GM18951 (cell line): ENCODE measurements at regions not wholly inside any gene's neighbourhood (a gene's known extent, or its start where the extent isn't known, plus 50 kb on each side); places are given as distances from the start of the nearest gene placed in this dataset.
"Not testable (repeated sequence)": the region's sequence is repeated elsewhere in the genome, so short reads cannot be mapped to it uniquely, and the experiment has no call there.

Experiments
- POLR2A ChIP-seq: IDR thresholded peaks from 4 replicates; pipeline ENCODE4 v1.6.1; 2011; ENCODE audit warnings: mild to moderate bottlenecking; ENCODE audit not compliant: insufficient read length, insufficient read depth; ENCODE audit errors: extremely low read depth
- in situ Hi-C: fragments of 300-500 bp; cut with MboI; formaldehyde crosslinking; loops from one replicate; pipeline ENCODE4 v1.12.0; 2022; ENCODE audit warnings: low sequenced_read_pairs, mixed read lengths, inconsistent platforms; ENCODE audit not compliant: unreplicated experiment

- no peak for TF ChIP-seq POLR2A
- in situ Hi-C loops, result no loop called here
These were observed 68.3 kb upstream of the LYZL2 start for GRCh38 chr10:30697806-30698205.

GRCh38 chr10:30697221-30697620, 67.7 kb upstream of the LYZL2 start:
- in situ Hi-C loops, result not testable (repeated sequence)

- in situ Hi-C loops, result not testable (repeated sequence)
These were observed 67.0 kb upstream of the LYZL2 start for GRCh38 chr10:30696416-30697185.

- in situ Hi-C loops, result not testable (repeated sequence)
These were observed 66.1 kb upstream of the LYZL2 start for GRCh38 chr10:30695481-30696236.

GRCh38 chr10:30694518-30695228, 65.1 kb upstream of the LYZL2 start:
- no peak for TF ChIP-seq POLR2A
- in situ Hi-C loops, result no loop called here

DNA sequence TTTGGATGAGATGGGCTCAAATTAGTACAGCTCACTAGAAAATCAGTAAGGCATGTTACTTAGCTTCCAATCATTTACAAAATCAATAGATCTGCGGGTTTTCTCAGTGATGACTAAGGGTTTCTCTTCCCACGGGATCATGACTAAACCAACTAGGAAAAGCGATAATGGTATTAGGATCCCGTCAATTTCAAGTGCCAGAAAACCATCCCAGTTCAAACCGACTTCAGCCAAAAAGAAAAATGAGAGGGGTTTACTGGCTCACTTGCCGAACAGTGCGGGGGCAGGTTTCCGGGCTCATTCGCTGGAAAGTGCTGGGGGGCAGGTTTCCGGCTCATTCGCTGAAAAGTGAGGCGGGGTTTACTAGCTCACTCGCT, 62.1 kb upstream of the LYZL2 start:
- no peak for TF ChIP-seq POLR2A
- in situ Hi-C loops, result no loop called here

- in situ Hi-C loops, result not testable (repeated sequence)
These were observed 61.5 kb upstream of the LYZL2 start for GRCh38 chr10:30690948-30691638.

DNA sequence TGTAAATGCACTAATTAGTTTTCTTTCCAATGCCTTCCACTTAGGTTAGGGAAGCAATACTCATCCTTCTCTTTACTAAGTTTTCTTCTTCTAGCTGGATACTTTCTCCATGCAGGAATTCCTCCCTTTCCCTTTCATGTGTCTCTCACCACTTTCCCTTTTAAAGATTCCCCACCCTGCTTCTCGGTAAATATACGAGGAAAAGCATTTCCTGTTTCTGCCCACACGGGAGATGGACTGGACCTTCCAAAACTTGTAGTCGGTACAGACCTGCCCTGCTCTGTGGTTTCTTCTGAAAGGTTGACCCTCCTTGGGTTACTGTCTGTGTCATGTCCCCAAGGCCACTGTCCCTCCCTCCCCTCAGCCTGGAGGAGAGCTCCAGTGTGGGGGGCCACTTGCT, 58.9 kb upstream of the LYZL2 start:
- TF ChIP-seq POLR2A, result no peak
- in situ Hi-C loops, result loop anchor here (10.0 kb wide), 1 partner anchor 1194 kb away; no protein-coding TSS in a partner anchor

DNA sequence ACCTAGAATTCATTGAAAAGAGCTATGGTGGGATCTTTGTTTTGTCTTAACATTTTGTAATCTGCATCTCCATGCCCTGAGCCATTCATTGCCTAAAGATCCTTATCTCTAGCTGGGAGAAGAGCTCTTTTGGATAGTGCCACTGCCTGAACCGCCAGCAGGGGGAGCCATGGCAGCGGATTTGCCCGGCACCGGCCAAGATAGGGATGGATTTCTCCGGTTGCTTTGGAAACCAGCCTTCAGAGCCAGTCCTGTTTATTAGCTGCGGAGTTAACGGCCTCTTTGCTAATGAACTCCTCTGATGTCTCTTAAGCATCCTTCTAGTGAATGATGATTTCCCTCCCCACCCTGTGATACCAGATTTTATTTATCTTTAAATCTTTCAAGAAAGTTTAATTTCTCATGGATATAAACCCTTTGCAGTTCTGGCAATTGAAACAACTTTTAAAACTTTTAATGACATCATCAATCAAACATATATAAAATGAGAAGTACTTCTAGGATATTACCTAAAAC, 58.2 kb upstream of the LYZL2 start:
- TF ChIP-seq POLR2A, result no peak
- in situ Hi-C loops, result loop anchor here (10.0 kb wide), 1 partner anchor 1193 kb away; no protein-coding TSS in a partner anchor

GRCh38 chr10:30686708-30687107, 57.2 kb upstream of the LYZL2 start:
- no peak for TF ChIP-seq POLR2A
- in situ Hi-C loops, result loop anchor here (10.0 kb wide), 1 partner anchor 1192 kb away; no protein-coding TSS in a partner anchor

GRCh38 chr10:30683496-30683895, 53.9 kb upstream of the LYZL2 start:
- in situ Hi-C loops, result loop anchor here (10.0 kb wide), 1 partner anchor 1189 kb away; no protein-coding TSS in a partner anchor
- TF ChIP-seq POLR2A, result no peak

GRCh38 chr10:30682377-30683199, 53.0 kb upstream of the LYZL2 start:
- in situ Hi-C loops, result loop anchor here (10.0 kb wide), 1 partner anchor 1188 kb away; no protein-coding TSS in a partner anchor
